Colonic mucosa (tissue), 4 donors: ENCODE measurements at regions not wholly inside any gene's neighbourhood (a gene's known extent, or its start where the extent isn't known, plus 50 kb on each side); places are given as distances from the start of the nearest gene placed in this dataset.

Experiments used
- DNase-seq: peaks from one replicate; pipeline ENCODE4 v3.0.0-alpha.2; 2020
- H3K27ac ChIP-seq: fragments of 200-600 bp; one replicate; pipeline ENCODE4 v1.8.0; 2021
- H3K27me3 ChIP-seq: fragments of 200-600 bp; one replicate; pipeline ENCODE4 v1.8.0; 2021
- H3K36me3 ChIP-seq: fragments of 200-600 bp; one replicate; pipeline ENCODE4 v1.8.0; 2021
- H3K4me1 ChIP-seq: fragments of 200-600 bp; one replicate; pipeline ENCODE4 v1.8.0; 2021; ENCODE audit warnings: mild to moderate bottlenecking
- H3K4me3 ChIP-seq: fragments of 200-600 bp; one replicate; pipeline ENCODE4 v1.8.0; 2021
- H3K9ac ChIP-seq, 2 donors: one replicate each; pipeline ENCODE4 v1.7.0; 2013; ENCODE audit warnings: control low read depth in 2 of 2, low read depth in 2 of 2, low read length in 2 of 2
- H3K9me3 ChIP-seq: fragments of 200-600 bp; one replicate; pipeline ENCODE4 v1.8.0; 2021
- intact Hi-C: fragments of 100-400 bp; cut with DNase I; formaldehyde crosslinking; loops from one replicate; pipeline ENCODE4 v1.14.1; 2022
- TF ChIP-seq, protein P1 (sequence below): fragments of 200-600 bp; IDR thresholded peaks from one replicate; pipeline ENCODE4 v1.8.0; 2022; ENCODE audit warnings: antibody characterized with exemption, mild to moderate bottlenecking
- donor health status: healthy.
- donor health status: DM: no; HTN: no; CAD: no.
- donor health status: DM: no; HTN: no; CAD: no.

DNA sequence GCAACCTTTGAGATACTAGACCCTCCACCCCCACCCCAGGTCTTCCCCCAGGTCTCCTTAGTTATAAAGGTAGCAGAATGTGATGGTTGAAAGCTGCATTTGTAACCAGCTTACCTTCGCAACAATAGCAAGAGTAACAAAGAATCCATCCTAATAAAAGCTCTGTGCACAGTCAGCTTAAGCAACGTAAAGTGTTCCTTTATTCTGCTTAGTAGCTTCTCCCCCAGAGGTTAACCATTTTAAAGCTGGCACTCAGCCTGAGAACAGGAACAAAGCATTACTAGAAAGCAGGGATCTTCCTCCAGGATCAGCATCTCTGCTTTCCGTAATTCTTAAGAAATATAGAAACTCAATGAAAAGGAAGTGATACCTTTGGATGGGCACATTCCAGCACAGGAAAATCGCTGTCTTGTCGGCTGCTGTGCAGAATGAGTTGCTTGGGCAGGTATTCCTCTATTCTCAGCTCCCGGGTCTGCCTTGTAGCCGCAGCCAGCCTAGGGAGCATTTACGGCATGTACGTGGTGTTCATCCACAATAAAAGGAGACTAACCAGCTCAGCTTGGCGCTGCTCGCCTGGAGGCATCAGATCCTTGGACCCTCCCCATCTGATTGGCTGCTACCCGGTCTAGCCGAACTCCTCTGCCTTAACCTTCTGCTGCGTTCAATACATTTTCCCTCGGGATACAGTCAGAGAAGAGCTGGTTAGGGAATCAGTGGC, 113.0 kb upstream of the TLR3 start:
- Histone ChIP-seq H3K27me3 (no peaks in the 10 kb centered on the region), H3K27ac (no peak overlapping the region), H3K36me3 (no peaks in the 10 kb centered on the region), H3K4me3 (no peak overlapping the region), H3K4me1 (no peaks in the 10 kb centered on the region), H3K9me3 (no peaks in the 10 kb centered on the region), H3K9ac (no peak overlapping the region)
- TF ChIP-seq, protein P1, sequence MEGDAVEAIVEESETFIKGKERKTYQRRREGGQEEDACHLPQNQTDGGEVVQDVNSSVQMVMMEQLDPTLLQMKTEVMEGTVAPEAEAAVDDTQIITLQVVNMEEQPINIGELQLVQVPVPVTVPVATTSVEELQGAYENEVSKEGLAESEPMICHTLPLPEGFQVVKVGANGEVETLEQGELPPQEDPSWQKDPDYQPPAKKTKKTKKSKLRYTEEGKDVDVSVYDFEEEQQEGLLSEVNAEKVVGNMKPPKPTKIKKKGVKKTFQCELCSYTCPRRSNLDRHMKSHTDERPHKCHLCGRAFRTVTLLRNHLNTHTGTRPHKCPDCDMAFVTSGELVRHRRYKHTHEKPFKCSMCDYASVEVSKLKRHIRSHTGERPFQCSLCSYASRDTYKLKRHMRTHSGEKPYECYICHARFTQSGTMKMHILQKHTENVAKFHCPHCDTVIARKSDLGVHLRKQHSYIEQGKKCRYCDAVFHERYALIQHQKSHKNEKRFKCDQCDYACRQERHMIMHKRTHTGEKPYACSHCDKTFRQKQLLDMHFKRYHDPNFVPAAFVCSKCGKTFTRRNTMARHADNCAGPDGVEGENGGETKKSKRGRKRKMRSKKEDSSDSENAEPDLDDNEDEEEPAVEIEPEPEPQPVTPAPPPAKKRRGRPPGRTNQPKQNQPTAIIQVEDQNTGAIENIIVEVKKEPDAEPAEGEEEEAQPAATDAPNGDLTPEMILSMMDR: no peak
- intact Hi-C loops: no loop called here
- no peak for DNase-seq

DNA sequence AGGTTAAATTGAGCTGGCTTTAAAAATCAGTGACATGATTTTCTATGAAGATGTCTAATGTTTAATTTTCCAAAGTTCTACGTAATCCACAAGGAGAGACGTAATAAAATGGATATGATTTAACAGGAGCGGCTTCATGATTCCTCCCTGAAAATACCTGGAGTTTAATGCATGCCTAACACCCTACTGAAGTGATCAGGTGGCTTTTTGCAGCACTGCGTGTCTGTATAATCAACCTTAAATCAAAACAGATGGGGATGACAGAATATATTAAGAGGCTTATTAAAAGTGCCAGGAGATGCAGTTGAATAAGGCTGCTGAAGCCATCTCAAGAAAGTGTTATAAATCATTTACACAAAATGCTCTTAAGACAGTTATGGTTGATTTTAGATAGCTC, 112.4 kb upstream of the TLR3 start:
- H3K9me3 ChIP-seq: no peaks in the 10 kb centered on the region
- H3K4me1 ChIP-seq: no peaks in the 10 kb centered on the region
- no peak overlapping the region for H3K9ac ChIP-seq
- H3K27ac ChIP-seq: no peak overlapping the region
- H3K36me3 ChIP-seq: no peaks in the 10 kb centered on the region
- H3K4me3 ChIP-seq: no peak overlapping the region
- TF ChIP-seq, protein P1: no peak
- no peak for DNase-seq
- intact Hi-C loops: no loop called here
- no peaks in the 10 kb centered on the region for H3K27me3 ChIP-seq

DNA sequence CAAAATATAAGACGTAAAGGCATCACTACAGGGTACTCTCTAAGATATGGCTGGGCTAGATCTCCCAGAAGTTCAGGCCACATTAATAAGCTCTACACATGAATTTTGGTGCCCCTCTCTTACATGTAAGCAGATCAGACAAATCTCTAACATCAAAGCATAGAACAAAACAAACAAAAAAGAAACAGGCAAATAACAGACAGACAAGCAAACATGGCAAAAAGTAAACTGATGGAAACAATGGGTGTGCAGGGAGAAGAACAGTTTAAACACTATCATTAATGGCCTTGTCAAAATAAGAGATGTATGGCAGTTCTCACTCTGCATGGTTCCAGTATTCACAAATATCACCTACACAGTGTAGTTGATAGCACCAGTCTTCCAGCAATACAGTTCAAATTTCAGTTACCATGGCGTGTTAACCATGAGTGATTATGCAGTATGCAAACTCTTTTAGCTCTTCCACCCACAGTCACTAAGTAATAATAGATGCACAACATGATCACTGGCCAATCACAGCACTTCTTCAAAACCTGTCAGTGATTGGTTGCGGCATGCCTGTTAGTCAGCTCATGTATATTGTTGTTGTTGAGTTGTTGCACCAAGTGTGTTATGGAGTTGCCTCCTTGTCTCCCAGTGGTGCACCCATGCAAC, 110.7 kb upstream of the TLR3 start:
- no peak overlapping the region for H3K4me3 ChIP-seq
- no peaks in the 10 kb centered on the region for H3K4me1 ChIP-seq
- TF ChIP-seq, protein P1: no peak
- no peaks in the 10 kb centered on the region for H3K9me3 ChIP-seq
- H3K36me3 ChIP-seq: no peaks in the 10 kb centered on the region
- DNase-seq: no peak
- intact Hi-C loops: no loop called here
- H3K27me3 ChIP-seq: no peaks in the 10 kb centered on the region
- no peak overlapping the region for H3K27ac ChIP-seq
- H3K9ac ChIP-seq: no peak overlapping the region

DNA sequence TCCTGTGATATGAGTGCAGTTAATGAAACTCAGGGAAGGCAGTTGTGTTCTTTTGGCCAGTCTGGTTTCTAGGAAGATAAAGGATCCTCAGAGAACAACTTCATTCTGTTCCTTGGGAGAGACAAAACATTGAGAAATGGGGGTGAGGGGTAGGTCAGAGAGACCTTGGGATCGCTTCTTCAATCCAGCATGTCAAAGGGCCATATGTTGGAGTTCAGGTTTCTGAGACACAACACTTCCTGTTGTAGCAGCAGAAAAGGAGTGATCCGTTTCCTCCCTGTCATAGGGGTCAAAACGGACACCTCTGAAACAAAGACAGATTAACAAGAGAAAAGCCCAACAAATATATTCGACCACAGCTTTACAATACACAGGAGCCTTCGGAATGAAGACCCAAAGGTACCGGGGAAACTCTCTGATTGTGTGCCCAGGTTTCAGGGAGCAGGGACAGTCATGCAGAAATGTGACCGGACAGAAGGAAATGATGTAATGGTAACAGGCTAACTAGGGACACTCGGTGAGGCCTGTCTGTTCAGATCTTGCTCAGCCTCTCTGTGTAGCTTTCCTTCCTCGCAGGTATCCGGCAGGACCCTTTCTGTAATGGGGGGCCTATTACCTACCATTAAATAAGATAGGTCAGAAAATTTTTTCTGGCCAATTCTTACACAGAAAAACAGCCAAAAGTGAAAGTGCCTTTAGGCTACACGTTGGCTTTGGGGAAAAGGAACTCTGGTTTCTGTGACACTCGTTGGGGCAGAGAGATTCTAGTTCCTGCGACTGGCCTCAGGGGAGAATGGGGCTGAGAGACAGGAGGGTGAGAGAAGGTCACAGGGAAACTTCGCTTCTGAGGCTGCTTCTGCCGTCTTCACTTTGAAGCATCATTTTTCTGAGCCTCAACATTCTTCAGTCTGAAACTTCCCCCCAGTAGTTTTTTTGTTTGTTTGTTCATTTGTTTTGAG, 103.3 kb upstream of the TLR3 start:
- no peaks in the 10 kb centered on the region for H3K9me3 ChIP-seq
- no peaks in the 10 kb centered on the region for H3K4me1 ChIP-seq
- no peak overlapping the region for H3K4me3 ChIP-seq
- TF ChIP-seq, protein P1: no peak
- H3K36me3 ChIP-seq: no peaks in the 10 kb centered on the region
- no peak overlapping the region for H3K9ac ChIP-seq
- intact Hi-C loops: no loop called here
- DNase-seq: no peak
- H3K27ac ChIP-seq: no peak overlapping the region
- H3K27me3 ChIP-seq: no peaks in the 10 kb centered on the region

DNA sequence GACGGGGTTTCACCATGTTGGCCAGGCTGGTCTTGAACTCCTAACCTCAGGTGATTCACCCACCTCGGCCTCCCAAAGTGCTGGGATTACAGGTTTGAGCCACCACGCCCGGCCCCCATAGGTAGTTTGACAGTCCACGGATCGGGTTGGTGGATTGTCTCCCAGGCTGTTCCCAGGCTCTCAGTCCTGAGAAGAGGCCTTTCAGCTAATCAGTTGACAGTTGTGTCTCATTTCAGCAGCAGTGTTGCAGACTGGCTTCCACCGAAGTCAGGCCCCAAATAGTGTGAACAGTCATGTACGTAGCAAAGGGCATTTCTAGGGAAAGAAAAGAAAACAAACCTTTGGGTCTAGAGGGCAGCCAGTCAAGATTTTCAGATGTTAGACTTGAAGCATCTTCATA, 102.4 kb upstream of the TLR3 start:
- Histone ChIP-seq H3K27ac (no peak overlapping the region), H3K9me3 (no peaks in the 10 kb centered on the region), H3K27me3 (no peaks in the 10 kb centered on the region), H3K9ac (no peak overlapping the region), H3K36me3 (no peaks in the 10 kb centered on the region), H3K4me1 (no peaks in the 10 kb centered on the region), H3K4me3 (no peak overlapping the region)
- TF ChIP-seq, protein P1: no peak
- intact Hi-C loops: no loop called here
- DNase-seq: no peak
